Neural progenitor cell (in vitro differentiated cells): ENCODE measurements at regions not wholly inside any gene's neighbourhood (a gene's known extent, or its start where the extent isn't known, plus 50 kb on each side); places are given as distances from the start of the nearest gene placed in this dataset.

Experiments
- EZH2 ChIP-seq: fragments of 200-600 bp; sonication (generic); IDR thresholded peaks from 2 replicates; pipeline ENCODE4 v1.6.1; 2017; ENCODE audit warnings: antibody characterized with exemption, mild to moderate bottlenecking, moderate library complexity
- TF ChIP-seq, protein P1 (sequence below): fragments of 200-600 bp; sonication (generic); IDR thresholded peaks from 2 replicates; pipeline ENCODE4 v1.5.1; 2017; ENCODE audit warnings: antibody characterized with exemption, mild to moderate bottlenecking

DNA sequence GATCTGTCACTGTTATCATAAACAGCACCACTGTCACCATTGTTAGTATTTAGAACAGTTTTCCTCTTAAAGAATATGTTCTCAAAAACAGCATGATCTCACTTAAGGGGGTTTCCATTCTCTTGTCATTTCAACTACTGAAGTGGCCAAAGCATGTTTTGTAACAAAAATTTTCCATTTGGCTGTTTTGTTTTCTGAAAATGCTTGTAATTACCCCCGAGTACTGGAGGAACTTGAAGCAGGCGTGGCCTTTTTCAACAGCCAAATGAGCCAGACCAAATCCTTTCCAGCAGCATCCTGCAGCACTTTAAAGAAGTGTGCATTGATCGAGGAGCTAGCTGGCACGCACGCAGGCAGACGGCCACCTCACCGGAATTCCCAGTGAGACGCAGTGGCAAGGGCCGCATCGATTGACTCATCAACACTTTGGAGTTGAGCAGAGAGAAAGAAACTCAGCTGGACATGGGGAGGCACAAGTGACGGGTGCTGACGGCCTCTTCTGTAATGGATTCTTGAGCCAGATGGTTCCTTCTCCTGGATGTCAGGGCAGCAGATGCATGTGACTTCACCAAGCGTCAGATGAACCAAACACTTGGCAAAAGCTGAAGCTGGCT is 234.3 kb upstream of the IGF1R start:
- TF ChIP-seq, protein P1, sequence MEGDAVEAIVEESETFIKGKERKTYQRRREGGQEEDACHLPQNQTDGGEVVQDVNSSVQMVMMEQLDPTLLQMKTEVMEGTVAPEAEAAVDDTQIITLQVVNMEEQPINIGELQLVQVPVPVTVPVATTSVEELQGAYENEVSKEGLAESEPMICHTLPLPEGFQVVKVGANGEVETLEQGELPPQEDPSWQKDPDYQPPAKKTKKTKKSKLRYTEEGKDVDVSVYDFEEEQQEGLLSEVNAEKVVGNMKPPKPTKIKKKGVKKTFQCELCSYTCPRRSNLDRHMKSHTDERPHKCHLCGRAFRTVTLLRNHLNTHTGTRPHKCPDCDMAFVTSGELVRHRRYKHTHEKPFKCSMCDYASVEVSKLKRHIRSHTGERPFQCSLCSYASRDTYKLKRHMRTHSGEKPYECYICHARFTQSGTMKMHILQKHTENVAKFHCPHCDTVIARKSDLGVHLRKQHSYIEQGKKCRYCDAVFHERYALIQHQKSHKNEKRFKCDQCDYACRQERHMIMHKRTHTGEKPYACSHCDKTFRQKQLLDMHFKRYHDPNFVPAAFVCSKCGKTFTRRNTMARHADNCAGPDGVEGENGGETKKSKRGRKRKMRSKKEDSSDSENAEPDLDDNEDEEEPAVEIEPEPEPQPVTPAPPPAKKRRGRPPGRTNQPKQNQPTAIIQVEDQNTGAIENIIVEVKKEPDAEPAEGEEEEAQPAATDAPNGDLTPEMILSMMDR = no peak
- TF ChIP-seq EZH2 = no peak
